ENCODE measurements at regions not wholly inside any gene's neighbourhood (a gene's known extent, or its start where the extent isn't known, plus 50 kb on each side); places are given as distances from the start of the nearest gene placed in this dataset.
"Not testable (repeated sequence)": the region's sequence is repeated elsewhere in the genome, so short reads cannot be mapped to it uniquely, and the experiment has no call there.

DNA sequence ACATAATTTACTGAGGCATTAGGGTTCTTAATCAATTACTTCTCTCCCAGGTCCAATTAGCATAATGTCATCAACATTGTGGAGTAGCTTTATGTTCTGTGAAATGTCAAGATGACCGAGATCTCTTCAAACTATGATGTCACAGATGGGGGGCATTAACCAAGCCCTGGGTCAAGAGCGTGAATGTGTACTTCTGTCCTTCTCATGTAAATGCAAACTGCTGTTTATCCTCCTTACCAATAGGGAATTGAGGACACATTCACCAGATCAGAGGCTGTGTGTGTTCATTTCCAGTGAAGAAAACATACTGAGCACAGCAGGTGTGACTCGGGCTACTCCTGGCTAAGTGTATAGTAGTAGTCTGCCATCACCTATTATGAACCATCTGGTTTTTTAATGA is 177.9 kb downstream of the MINAR1 start:
- DNase-seq (ENCODE audit: low read depth) = no peak
- TF ChIP-seq, protein P1, sequence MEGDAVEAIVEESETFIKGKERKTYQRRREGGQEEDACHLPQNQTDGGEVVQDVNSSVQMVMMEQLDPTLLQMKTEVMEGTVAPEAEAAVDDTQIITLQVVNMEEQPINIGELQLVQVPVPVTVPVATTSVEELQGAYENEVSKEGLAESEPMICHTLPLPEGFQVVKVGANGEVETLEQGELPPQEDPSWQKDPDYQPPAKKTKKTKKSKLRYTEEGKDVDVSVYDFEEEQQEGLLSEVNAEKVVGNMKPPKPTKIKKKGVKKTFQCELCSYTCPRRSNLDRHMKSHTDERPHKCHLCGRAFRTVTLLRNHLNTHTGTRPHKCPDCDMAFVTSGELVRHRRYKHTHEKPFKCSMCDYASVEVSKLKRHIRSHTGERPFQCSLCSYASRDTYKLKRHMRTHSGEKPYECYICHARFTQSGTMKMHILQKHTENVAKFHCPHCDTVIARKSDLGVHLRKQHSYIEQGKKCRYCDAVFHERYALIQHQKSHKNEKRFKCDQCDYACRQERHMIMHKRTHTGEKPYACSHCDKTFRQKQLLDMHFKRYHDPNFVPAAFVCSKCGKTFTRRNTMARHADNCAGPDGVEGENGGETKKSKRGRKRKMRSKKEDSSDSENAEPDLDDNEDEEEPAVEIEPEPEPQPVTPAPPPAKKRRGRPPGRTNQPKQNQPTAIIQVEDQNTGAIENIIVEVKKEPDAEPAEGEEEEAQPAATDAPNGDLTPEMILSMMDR (IDR thresholded peaks at IDR 0.05; ENCODE audit: insufficient read depth, low read length) = no peak
- no peak overlapping the region for H3K4me3 ChIP-seq (ENCODE audit: low read depth, low read length)

DNA sequence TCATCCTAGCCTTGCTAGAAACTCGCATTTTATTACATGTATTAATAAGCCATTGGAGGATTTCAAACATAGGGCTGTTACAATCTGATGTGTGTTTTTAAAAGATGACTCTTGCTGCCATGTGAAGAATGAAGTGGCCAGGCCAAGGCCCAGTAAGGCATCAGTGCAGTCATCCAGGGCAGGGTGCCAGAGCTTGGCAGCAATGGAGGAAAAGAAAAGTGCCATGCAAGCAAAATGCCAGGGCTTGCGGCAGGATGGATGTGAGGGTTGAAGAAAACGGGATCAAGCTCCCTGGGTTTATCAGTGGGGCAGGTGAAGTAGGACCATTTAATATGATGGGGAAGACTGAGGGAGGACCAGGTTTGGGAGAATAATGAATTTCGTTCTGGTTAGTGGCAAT is 183.6 kb downstream of the MINAR1 start:
- DNase-seq (ENCODE audit: low read depth) = no peak
- TF ChIP-seq, protein P1 (IDR thresholded peaks at IDR 0.05; ENCODE audit: insufficient read depth, low read length) = no peak
- no peak overlapping the region for H3K4me3 ChIP-seq (ENCODE audit: low read depth, low read length)

DNA sequence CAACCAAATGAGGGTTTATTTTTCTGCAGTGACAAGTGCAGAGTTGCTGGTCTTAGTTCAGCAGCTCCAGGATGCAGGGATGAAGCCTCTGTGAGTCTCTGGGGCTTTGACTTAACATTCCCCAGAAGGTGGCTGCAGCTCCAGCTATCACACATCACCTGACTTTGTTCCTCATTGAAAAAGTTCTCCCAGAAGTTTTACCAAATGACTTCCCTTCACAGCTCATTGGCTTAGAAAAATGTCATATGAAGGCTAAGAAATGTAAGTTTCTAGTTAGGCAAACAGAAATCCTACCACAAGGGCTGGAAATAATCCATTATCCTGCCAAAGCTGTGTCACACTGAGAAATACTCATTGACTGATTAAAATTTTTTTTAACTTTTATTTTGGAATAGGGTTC is 184.9 kb downstream of the MINAR1 start:
- DNase-seq (ENCODE audit: low read depth) = no peak
- H3K4me3 ChIP-seq (ENCODE audit: low read depth, low read length) = no peak overlapping the region
- TF ChIP-seq, protein P1 (IDR thresholded peaks at IDR 0.05; ENCODE audit: insufficient read depth, low read length) = no peak

DNA sequence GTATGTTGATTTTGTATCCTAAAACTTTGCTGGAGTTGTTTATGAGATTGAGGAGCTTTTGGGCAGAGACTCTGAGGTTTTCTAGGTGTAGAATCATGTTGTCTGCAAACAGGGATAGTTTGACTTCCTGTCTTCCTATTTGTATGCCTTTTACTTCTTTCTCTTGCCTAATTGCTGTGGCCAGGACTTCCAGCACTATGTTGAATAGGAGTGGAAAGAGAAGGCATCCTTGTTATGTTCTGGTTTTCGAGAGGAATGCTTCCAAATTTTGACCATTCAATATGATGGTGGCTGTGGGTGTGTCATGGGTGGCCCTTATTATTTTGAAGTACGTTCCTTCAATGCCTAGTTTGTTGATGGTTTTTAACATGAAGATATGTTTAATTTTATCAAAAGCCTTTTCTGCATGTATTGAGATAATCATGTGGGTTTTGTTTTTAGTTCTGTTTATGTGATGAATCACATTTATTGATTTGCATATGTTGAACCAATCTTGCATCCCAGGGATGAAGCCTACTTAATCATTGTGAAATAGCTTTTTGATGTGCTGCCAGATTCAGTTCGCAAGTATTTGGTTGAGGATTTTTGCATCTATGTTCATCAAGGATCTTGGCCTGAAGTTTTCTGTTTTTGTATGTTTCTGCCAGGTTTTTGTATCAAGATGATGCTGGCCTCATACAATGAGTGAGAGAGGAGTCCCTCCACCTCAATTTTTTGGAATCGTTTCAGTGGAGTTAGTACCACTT is 188.1 kb downstream of the MINAR1 start:
- no peak for DNase-seq (ENCODE audit: low read depth)
- no peak overlapping the region for H3K4me3 ChIP-seq (ENCODE audit: low read depth, low read length)
- TF ChIP-seq, protein P1 (IDR thresholded peaks at IDR 0.05; ENCODE audit: insufficient read depth, low read length) = no peak

DNA sequence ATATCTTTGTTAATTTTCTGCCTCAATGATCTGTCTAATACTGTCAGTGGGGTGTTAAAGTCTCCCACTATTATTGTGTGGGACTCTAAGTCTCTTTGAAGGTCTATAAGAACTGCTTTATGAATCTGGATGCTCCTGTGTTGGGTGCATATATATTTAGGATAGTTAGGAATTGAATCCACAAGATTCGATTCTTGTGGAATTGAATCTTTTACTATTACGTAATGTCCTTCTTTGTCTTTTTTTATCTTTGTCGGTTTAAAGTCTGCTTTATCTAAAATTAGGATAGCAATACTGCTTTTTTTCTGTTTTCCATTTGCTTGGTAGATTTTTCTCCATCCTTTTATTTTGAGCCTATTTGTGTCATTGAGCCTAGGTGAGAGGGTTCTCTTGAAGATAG is 189.7 kb downstream of the MINAR1 start:
- H3K4me3 ChIP-seq (ENCODE audit: low read depth, low read length); DNase-seq (ENCODE audit: low read depth): not testable (repeated sequence)

DNA sequence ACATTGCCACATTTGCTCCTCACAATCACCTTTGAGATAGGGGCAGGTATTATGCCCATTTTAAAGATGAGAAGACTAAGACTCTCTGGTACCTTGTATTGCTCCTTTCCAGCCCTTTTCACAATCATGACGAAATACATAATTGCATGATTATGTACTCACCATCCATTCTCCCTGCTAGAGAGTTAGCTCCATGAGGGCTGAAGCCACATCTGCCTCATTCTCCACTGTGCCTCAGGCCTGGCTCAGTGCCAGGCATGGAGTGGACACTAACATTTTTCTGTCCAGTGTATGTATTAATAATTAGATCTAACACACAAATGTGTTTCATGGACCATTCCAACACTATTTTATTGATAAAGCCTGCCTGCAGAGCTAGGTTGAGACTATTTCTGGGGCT is 191.4 kb downstream of the MINAR1 start:
- TF ChIP-seq, protein P1 (IDR thresholded peaks at IDR 0.05; ENCODE audit: insufficient read depth, low read length) = no peak
- no peak for DNase-seq (ENCODE audit: low read depth)

DNA sequence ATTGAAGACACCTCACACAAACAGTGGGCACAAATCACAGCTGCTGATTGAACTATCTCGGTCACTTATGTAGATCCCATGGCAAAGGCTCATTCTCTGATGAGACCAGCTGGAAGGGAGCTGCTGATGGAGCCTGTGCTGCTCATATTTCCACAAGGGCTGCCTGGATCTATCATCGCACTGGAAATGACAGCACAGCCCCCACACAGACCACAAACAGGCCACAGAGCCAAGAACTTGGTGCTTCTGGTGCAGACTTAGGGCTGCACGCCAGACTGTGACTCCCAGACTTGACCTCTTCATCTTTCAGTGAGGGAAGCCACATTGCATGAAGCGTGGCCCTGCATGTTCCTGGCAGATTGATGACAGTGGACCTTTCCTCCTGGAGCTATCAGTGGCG is 197.6 kb downstream of the MINAR1 start:
- no peak overlapping the region for H3K4me3 ChIP-seq (ENCODE audit: low read depth, low read length)
- DNase-seq (ENCODE audit: low read depth) = peak; percentile 20
- TF ChIP-seq, protein P1 (IDR thresholded peaks at IDR 0.05; ENCODE audit: insufficient read depth, low read length) = no peak

More for the DNA sequence above, 191.4 kb downstream of the MINAR1 start:
- H3K4me3 ChIP-seq (ENCODE audit: low read depth, low read length) = no peak overlapping the region
